Tibial nerve (tissue), 4 donors: ENCODE measurements at regions not wholly inside any gene's neighbourhood (a gene's known extent, or its start where the extent isn't known, plus 50 kb on each side); places are given as distances from the start of the nearest gene placed in this dataset.

Source experiments
- DNase-seq, 2 donors: peaks; one replicate each; pipeline ENCODE4 v3.0.0-alpha.2; 2019; ENCODE audit warnings: low spot score in 2 of 2
- H3K27ac ChIP-seq, 4 donors: fragments of 200-600 bp; sonication (generic) in 3 of 4; one replicate each; pipeline ENCODE4 v1.5.1; 2017 to 2019; ENCODE audit warnings: mild to moderate bottlenecking in 1 of 4
- H3K27me3 ChIP-seq, 2 donors: fragments of 200-600 bp; sonication (generic) in 1 of 2; one replicate each; pipeline versions ENCODE4 v1.5.1 to v1.6.0; 2017 to 2019
- H3K36me3 ChIP-seq, 3 donors: fragments of 200-600 bp; sonication (generic); one replicate each; pipeline ENCODE4 v1.5.1; 2018 to 2019
- H3K4me1 ChIP-seq, 4 donors: fragments of 200-600 bp; sonication (generic) in 3 of 4; one replicate each; pipeline ENCODE4 v1.5.1; 2017 to 2019
- H3K4me3 ChIP-seq, 4 donors: fragments of 200-600 bp; sonication (generic) in 3 of 4; one replicate each; pipeline ENCODE4 v1.5.1; 2017 to 2019; ENCODE audit warnings: mild to moderate bottlenecking in 1 of 4, moderate library complexity in 1 of 4
- H3K9me3 ChIP-seq, 4 donors: fragments of 200-600 bp; sonication (generic) in 3 of 4; one replicate each; pipeline ENCODE4 v1.5.1; 2017 to 2019
- EP300 ChIP-seq, 2 donors: sonication (generic); formaldehyde crosslinking; IDR thresholded peaks; one replicate each; pipeline ENCODE4 v1.6.1; 2017; ENCODE audit warnings: antibody characterized with exemption in 2 of 2, mild to moderate bottlenecking in 1 of 2
- POLR2A ChIP-seq, 2 donors: fragments of 450-650 bp; IDR thresholded peaks; one replicate each; pipeline ENCODE4 v1.6.1; 2017; ENCODE audit warnings: antibody characterized with exemption in 2 of 2, mild to moderate bottlenecking in 2 of 2, moderate library complexity in 2 of 2
- WGBS, 2 donors: methylation state at CpG; one replicate each; pipeline ENCODE4 v1.1.5; 2018; 5-methylcytosine and 5-hydroxymethylcytosine counted together
- TF ChIP-seq, protein P1 (sequence below), 5 experiments: fragments of 200-600 bp in 3 of 5; fragments of 450-650 bp in 2 of 5; sonication (generic) in 3 of 5; IDR thresholded peaks; one replicate each; pipeline ENCODE4 v1.5.1; 2016 to 2019; ENCODE audit warnings: antibody characterized with exemption in 5 of 5, mild to moderate bottlenecking in 3 of 5, moderate library complexity in 2 of 5

DNA sequence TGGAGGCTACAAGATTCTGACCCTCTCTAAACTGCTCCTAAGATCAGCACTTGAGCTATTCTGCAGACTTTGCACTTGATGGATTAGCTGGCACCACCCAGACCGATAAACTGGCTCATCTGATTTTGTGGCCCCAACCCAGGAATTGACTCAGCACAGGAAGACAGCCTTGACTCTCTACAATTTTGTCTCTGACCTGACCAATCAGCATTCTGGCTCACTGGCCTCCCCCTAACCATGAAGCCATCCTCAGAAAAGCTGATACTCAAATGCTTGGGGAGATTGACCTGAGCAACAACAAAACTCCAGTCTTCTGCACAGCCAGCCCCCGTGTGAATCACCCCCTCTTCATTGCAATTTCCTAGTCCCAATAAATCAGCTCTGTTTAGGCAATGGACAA lies 195.4 kb upstream of the PPP1R2C start:
- no peaks in the 10 kb centered on the region for H3K27me3 ChIP-seq
- no peak for DNase-seq
- no peak for TF ChIP-seq EP300 (IDR thresholded peaks at IDR 0.05)
- no peak for TF ChIP-seq POLR2A (IDR thresholded peaks at IDR 0.05)
- TF ChIP-seq, protein P1, sequence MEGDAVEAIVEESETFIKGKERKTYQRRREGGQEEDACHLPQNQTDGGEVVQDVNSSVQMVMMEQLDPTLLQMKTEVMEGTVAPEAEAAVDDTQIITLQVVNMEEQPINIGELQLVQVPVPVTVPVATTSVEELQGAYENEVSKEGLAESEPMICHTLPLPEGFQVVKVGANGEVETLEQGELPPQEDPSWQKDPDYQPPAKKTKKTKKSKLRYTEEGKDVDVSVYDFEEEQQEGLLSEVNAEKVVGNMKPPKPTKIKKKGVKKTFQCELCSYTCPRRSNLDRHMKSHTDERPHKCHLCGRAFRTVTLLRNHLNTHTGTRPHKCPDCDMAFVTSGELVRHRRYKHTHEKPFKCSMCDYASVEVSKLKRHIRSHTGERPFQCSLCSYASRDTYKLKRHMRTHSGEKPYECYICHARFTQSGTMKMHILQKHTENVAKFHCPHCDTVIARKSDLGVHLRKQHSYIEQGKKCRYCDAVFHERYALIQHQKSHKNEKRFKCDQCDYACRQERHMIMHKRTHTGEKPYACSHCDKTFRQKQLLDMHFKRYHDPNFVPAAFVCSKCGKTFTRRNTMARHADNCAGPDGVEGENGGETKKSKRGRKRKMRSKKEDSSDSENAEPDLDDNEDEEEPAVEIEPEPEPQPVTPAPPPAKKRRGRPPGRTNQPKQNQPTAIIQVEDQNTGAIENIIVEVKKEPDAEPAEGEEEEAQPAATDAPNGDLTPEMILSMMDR (IDR thresholded peaks at IDR 0.05): no peak
- H3K27ac ChIP-seq: no peak overlapping the region
- 56 to 67% methylated on average over 2 of the region's 2 CpGs for WGBS, 2 donors
- H3K4me1 ChIP-seq: no peaks in the 10 kb centered on the region
- H3K9me3 ChIP-seq: no peaks in the 10 kb centered on the region
- no peak overlapping the region for H3K4me3 ChIP-seq
- no peaks in the 10 kb centered on the region for H3K36me3 ChIP-seq

- WGBS, 2 donors: 82% methylated on average over 1 to 2 of the region's 2 CpGs
- no peaks in the 10 kb centered on the region for H3K4me1 ChIP-seq
- DNase-seq: no peak
- no peak overlapping the region for H3K4me3 ChIP-seq
- no peaks in the 10 kb centered on the region for H3K9me3 ChIP-seq
- no peaks in the 10 kb centered on the region for H3K27me3 ChIP-seq
- no peak overlapping the region for H3K27ac ChIP-seq
- H3K36me3 ChIP-seq: no peaks in the 10 kb centered on the region
- TF ChIP-seq, protein P1 (IDR thresholded peaks at IDR 0.05): no peak
- no peak for TF ChIP-seq POLR2A (IDR thresholded peaks at IDR 0.05)
- TF ChIP-seq EP300 (IDR thresholded peaks at IDR 0.05): no peak
Observed at GRCh38 chrX:42975906-42976305, 197.9 kb upstream of the PPP1R2C start.

DNA sequence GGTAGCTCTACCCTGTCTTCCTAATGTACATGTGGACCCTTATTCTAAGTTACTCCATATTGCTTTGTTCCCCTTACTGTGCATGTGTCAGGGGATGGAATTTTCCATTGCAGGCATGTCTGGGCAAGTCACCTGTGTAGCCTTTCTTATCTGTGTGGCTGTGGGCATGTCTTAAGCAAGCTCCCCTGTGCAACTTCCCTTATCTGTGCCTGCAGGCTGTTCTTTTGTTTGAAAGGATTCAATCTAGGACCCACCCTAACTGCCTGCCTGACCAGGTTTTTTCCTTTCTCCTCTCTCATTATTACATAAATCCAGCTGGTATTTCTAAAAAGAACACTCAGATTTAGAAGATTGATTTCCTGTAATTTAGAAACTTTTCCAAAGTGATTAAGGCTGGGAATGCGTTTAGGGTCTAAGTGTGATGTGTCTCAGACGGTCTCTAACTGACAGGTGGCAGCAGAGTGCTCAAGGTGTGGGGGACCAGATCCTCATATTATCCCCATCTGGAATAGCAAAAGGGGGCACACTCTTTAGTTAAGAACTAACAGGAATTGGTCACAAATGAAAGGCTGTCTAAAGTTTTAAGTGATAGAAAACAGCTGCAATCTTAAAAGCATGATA lies 198.9 kb upstream of the PPP1R2C start:
- H3K4me1 ChIP-seq: no peaks in the 10 kb centered on the region
- 63 to 65% methylated on average over 2 of the region's 2 CpGs for WGBS, 2 donors
- H3K27me3 ChIP-seq: no peaks in the 10 kb centered on the region
- no peak for DNase-seq
- no peaks in the 10 kb centered on the region for H3K36me3 ChIP-seq
- TF ChIP-seq POLR2A (IDR thresholded peaks at IDR 0.05) (no peak), EP300 (IDR thresholded peaks at IDR 0.05) (no peak)
- TF ChIP-seq, protein P1 (IDR thresholded peaks at IDR 0.05): no peak
- H3K27ac ChIP-seq: no peak overlapping the region
- H3K4me3 ChIP-seq: no peak overlapping the region
- no peaks in the 10 kb centered on the region for H3K9me3 ChIP-seq

DNA sequence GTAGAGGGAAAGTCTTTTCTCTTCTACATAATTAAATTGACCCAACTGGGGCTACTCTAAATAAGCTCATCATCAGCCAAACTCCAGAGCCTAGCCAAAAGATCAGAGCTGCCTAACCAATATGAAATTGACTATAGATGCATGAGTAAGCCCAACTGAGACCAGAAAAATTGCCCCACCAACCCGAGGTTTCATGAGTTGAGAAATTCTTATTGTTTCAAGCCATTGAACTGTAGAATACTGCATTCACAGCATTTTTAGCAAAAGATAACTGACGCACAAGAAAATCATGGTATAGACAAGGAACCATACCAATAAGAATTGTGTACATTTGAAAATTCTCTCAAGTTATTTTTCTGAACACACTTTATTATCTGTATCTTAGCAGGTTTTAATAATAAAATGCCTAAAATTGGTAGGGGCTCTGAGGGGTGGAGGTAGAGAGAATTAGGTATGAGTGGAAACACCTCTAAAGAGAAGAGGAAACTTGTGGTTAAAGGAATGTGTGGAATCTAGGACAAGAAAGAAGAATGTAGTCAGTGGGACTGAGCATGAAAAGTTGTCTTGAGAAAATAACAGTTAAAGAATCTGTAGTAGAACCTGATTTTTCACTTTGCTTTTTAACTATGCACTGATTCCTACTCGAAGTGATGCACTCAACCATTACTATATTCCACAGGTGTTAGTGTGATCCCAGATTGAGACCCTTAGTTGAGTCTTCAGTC lies 200.9 kb upstream of the PPP1R2C start:
- no peaks in the 10 kb centered on the region for H3K4me1 ChIP-seq
- DNase-seq: no peak
- H3K27me3 ChIP-seq: no peaks in the 10 kb centered on the region
- H3K27ac ChIP-seq: no peak overlapping the region
- H3K9me3 ChIP-seq: no peaks in the 10 kb centered on the region
- WGBS, 2 donors: 77 to 87% methylated on average over 3 of the region's 3 CpGs
- no peaks in the 10 kb centered on the region for H3K36me3 ChIP-seq
- no peak overlapping the region for H3K4me3 ChIP-seq
- TF ChIP-seq, protein P1 (IDR thresholded peaks at IDR 0.05): no peak
- TF ChIP-seq POLR2A (IDR thresholded peaks at IDR 0.05) (no peak), EP300 (IDR thresholded peaks at IDR 0.05) (no peak)

DNA sequence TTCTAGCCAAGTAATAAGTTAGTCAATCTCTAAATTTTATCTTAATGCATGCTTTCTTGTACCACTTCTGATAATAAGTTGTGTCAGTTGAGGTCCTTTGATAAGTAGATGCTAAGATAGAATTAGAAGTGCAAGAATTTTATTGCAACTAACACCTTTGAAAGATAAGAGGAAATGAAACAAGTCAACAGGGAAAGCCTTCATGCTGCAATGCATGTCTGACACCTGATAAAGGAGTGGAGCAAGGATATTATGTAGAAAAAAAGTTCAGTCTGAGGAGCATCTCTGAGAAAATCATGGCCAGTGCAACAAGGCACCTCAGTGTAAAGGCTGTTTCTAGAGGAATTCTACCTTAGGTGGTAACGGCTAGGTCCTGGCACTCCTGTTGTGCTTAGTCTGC lies 210.7 kb upstream of the PPP1R2C start:
- no peaks in the 10 kb centered on the region for H3K4me1 ChIP-seq
- no peaks in the 10 kb centered on the region for H3K27me3 ChIP-seq
- TF ChIP-seq POLR2A (IDR thresholded peaks at IDR 0.05) (no peak), EP300 (IDR thresholded peaks at IDR 0.05) (no peak)
- TF ChIP-seq, protein P1 (IDR thresholded peaks at IDR 0.05): no peak
- H3K36me3 ChIP-seq: no peaks in the 10 kb centered on the region
- no peak for DNase-seq
- no peak overlapping the region for H3K27ac ChIP-seq
- H3K4me3 ChIP-seq: no peak overlapping the region
- H3K9me3 ChIP-seq: no peaks in the 10 kb centered on the region
- WGBS, 2 donors: 58% methylated on average over 1 of the region's 1 CpG; no CpG with 5 or more reads in 1 of the 2 donors
